ENCODE measurements at regions not wholly inside any gene's neighbourhood (a gene's known extent, or its start where the extent isn't known, plus 50 kb on each side); places are given as distances from the start of the nearest gene placed in this dataset.
"Not testable (repeated sequence)": the region's sequence is repeated elsewhere in the genome, so short reads cannot be mapped to it uniquely, and the experiment has no call there.

GRCh38 chr14:105733081-105734065 is 207.0 kb downstream of the TMEM121 start:
- H3K4me3 ChIP-seq (ENCODE audit: insufficient read length, low read depth) = no peak overlapping the region
- H3K27me3 ChIP-seq (ENCODE audit: insufficient read depth, insufficient read length) = no peaks in the 10 kb centered on the region
- no peak overlapping the region for H3K9ac ChIP-seq (ENCODE audit: insufficient read length, low read depth)
- H3K9me3 ChIP-seq (ENCODE audit: insufficient read depth, low read length) = no peaks in the 10 kb centered on the region
- TF ChIP-seq YY1 (IDR thresholded peaks at IDR 0.05; ENCODE audit: insufficient read depth, insufficient read length) = no peak
- TF ChIP-seq ZNF274 (IDR thresholded peaks at IDR 0.05; ENCODE audit: low read depth, low read length) = no peak
- no peak for TF ChIP-seq SUZ12 (IDR thresholded peaks at IDR 0.05; ENCODE audit: extremely low read depth, insufficient read depth, insufficient read length)
- no peaks in the 10 kb centered on the region for H3K4me1 ChIP-seq (ENCODE audit: insufficient read depth, insufficient read length)
- no peaks in the 10 kb centered on the region for H3K36me3 ChIP-seq (ENCODE audit: insufficient read depth, insufficient read length, low read length)
- DNase-seq (ENCODE audit: low read depth, low spot score) = no peak

GRCh38 chr14:105734241-105734640 is 207.9 kb downstream of the TMEM121 start:
- not testable (repeated sequence) for H3K27me3 ChIP-seq (ENCODE audit: insufficient read depth, insufficient read length); H3K9ac ChIP-seq (ENCODE audit: insufficient read length, low read depth); H3K36me3 ChIP-seq (ENCODE audit: insufficient read depth, insufficient read length, low read length); H3K4me3 ChIP-seq (ENCODE audit: insufficient read length, low read depth); H3K9me3 ChIP-seq (ENCODE audit: insufficient read depth, low read length); DNase-seq (ENCODE audit: low read depth, low spot score); H3K4me1 ChIP-seq (ENCODE audit: insufficient read depth, insufficient read length)

GRCh38 chr14:105736331-105736730 is 209.9 kb downstream of the TMEM121 start:
- not testable (repeated sequence) for H3K9me3 ChIP-seq (ENCODE audit: insufficient read depth, low read length); H3K4me3 ChIP-seq (ENCODE audit: insufficient read length, low read depth); H3K27me3 ChIP-seq (ENCODE audit: insufficient read depth, insufficient read length); H3K36me3 ChIP-seq (ENCODE audit: insufficient read depth, insufficient read length, low read length); H3K4me1 ChIP-seq (ENCODE audit: insufficient read depth, insufficient read length); H3K9ac ChIP-seq (ENCODE audit: insufficient read length, low read depth); DNase-seq (ENCODE audit: low read depth, low spot score)

- no peak for DNase-seq (ENCODE audit: low read depth, low spot score)
- no peaks in the 10 kb centered on the region for H3K27me3 ChIP-seq (ENCODE audit: insufficient read depth, insufficient read length)
- no peaks in the 10 kb centered on the region for H3K4me1 ChIP-seq (ENCODE audit: insufficient read depth, insufficient read length)
- H3K4me3 ChIP-seq (ENCODE audit: insufficient read length, low read depth) = no peak overlapping the region
- H3K9ac ChIP-seq (ENCODE audit: insufficient read length, low read depth) = no peak overlapping the region
- TF ChIP-seq SUZ12 (IDR thresholded peaks at IDR 0.05; ENCODE audit: extremely low read depth, insufficient read depth, insufficient read length) (no peak), ZNF274 (IDR thresholded peaks at IDR 0.05; ENCODE audit: low read depth, low read length) (no peak), YY1 (IDR thresholded peaks at IDR 0.05; ENCODE audit: insufficient read depth, insufficient read length) (no peak)
- no peaks in the 10 kb centered on the region for H3K36me3 ChIP-seq (ENCODE audit: insufficient read depth, insufficient read length, low read length)
- H3K9me3 ChIP-seq (ENCODE audit: insufficient read depth, low read length) = no peaks in the 10 kb centered on the region
Measured at GRCh38 chr14:105737504-105738246, 211.3 kb downstream of the TMEM121 start.

GRCh38 chr14:105738638-105739037 is 212.3 kb downstream of the TMEM121 start:
- Histone ChIP-seq H3K27me3 (ENCODE audit: insufficient read depth, insufficient read length) (no peaks in the 10 kb centered on the region), H3K4me3 (ENCODE audit: insufficient read length, low read depth) (no peak overlapping the region), H3K9ac (ENCODE audit: insufficient read length, low read depth) (no peak overlapping the region), H3K4me1 (ENCODE audit: insufficient read depth, insufficient read length) (no peaks in the 10 kb centered on the region), H3K9me3 (ENCODE audit: insufficient read depth, low read length) (no peaks in the 10 kb centered on the region), H3K36me3 (ENCODE audit: insufficient read depth, insufficient read length, low read length) (no peaks in the 10 kb centered on the region)
- DNase-seq (ENCODE audit: low read depth, low spot score) = no peak
- TF ChIP-seq ZNF274 (IDR thresholded peaks at IDR 0.05; ENCODE audit: low read depth, low read length) (no peak), YY1 (IDR thresholded peaks at IDR 0.05; ENCODE audit: insufficient read depth, insufficient read length) (no peak), SUZ12 (IDR thresholded peaks at IDR 0.05; ENCODE audit: extremely low read depth, insufficient read depth, insufficient read length) (no peak)

- Histone ChIP-seq H3K4me1 (ENCODE audit: insufficient read depth, insufficient read length) (no peaks in the 10 kb centered on the region), H3K9ac (ENCODE audit: insufficient read length, low read depth) (no peak overlapping the region), H3K4me3 (ENCODE audit: insufficient read length, low read depth) (no peak overlapping the region), H3K36me3 (ENCODE audit: insufficient read depth, insufficient read length, low read length) (no peaks in the 10 kb centered on the region), H3K27me3 (ENCODE audit: insufficient read depth, insufficient read length) (no peaks in the 10 kb centered on the region), H3K9me3 (ENCODE audit: insufficient read depth, low read length) (no peaks in the 10 kb centered on the region)
- no peak for DNase-seq (ENCODE audit: low read depth, low spot score)
- TF ChIP-seq SUZ12 (IDR thresholded peaks at IDR 0.05; ENCODE audit: extremely low read depth, insufficient read depth, insufficient read length) (no peak), ZNF274 (IDR thresholded peaks at IDR 0.05; ENCODE audit: low read depth, low read length) (no peak)
Measured at GRCh38 chr14:105739331-105740102, 213.1 kb downstream of the TMEM121 start.

- H3K27me3 ChIP-seq (ENCODE audit: insufficient read depth, insufficient read length); H3K4me1 ChIP-seq (ENCODE audit: insufficient read depth, insufficient read length); H3K36me3 ChIP-seq (ENCODE audit: insufficient read depth, insufficient read length, low read length); H3K4me3 ChIP-seq (ENCODE audit: insufficient read length, low read depth); H3K9me3 ChIP-seq (ENCODE audit: insufficient read depth, low read length); DNase-seq (ENCODE audit: low read depth, low spot score); H3K9ac ChIP-seq (ENCODE audit: insufficient read length, low read depth): not testable (repeated sequence)
Measured at GRCh38 chr14:105740272-105740671, 213.9 kb downstream of the TMEM121 start.

- DNase-seq (ENCODE audit: low read depth, low spot score); H3K36me3 ChIP-seq (ENCODE audit: insufficient read depth, insufficient read length, low read length); H3K4me1 ChIP-seq (ENCODE audit: insufficient read depth, insufficient read length); H3K4me3 ChIP-seq (ENCODE audit: insufficient read length, low read depth); H3K9me3 ChIP-seq (ENCODE audit: insufficient read depth, low read length); H3K27me3 ChIP-seq (ENCODE audit: insufficient read depth, insufficient read length); H3K9ac ChIP-seq (ENCODE audit: insufficient read length, low read depth): not testable (repeated sequence)
Measured at GRCh38 chr14:105740961-105741360, 214.6 kb downstream of the TMEM121 start.

- H3K4me1 ChIP-seq (ENCODE audit: insufficient read depth, insufficient read length); H3K36me3 ChIP-seq (ENCODE audit: insufficient read depth, insufficient read length, low read length); H3K9me3 ChIP-seq (ENCODE audit: insufficient read depth, low read length); H3K27me3 ChIP-seq (ENCODE audit: insufficient read depth, insufficient read length); H3K4me3 ChIP-seq (ENCODE audit: insufficient read length, low read depth); H3K9ac ChIP-seq (ENCODE audit: insufficient read length, low read depth); DNase-seq (ENCODE audit: low read depth, low spot score): not testable (repeated sequence)
Measured at GRCh38 chr14:105741707-105742530, 215.5 kb downstream of the TMEM121 start.

Data from NT2/D1 (cell line).